Mesendoderm (in vitro differentiated cells): ENCODE measurements at regions not wholly inside any gene's neighbourhood (a gene's known extent, or its start where the extent isn't known, plus 50 kb on each side); places are given as distances from the start of the nearest gene placed in this dataset.

Experiments
- DNase-seq: peaks from one replicate; pipeline ENCODE4 v3.0.0; 2013
- H2AK5ac ChIP-seq: 2 replicates; pipeline ENCODE4 v1.6.1; 2013; ENCODE audit warnings: low read length, inconsistent platforms
- H2BK120ac ChIP-seq: 2 replicates; pipeline ENCODE4 v1.6.1; 2013; ENCODE audit warnings: low read depth, mild to moderate bottlenecking, low read length, moderate library complexity, mixed read lengths
- H2BK15ac ChIP-seq: replicated peaks from 2 replicates; pipeline ENCODE4 v1.6.1; 2013; ENCODE audit warnings: low read depth, mild to moderate bottlenecking, moderate library complexity
- H2BK5ac ChIP-seq: 2 replicates; pipeline ENCODE4 v1.6.1; 2013; ENCODE audit warnings: low read length, inconsistent platforms
- H3K18ac ChIP-seq: 2 replicates; pipeline ENCODE4 v1.6.1; 2013; ENCODE audit warnings: mild to moderate bottlenecking, low read length, mixed read lengths
- H3K23ac ChIP-seq: one replicate; pipeline ENCODE4 v1.6.1; 2013; ENCODE audit warnings: low read length
- H3K27ac ChIP-seq: 2 replicates; pipeline ENCODE4 v1.5.1; 2013; ENCODE audit warnings: low read depth, mild to moderate bottlenecking, inconsistent platforms, low read length, moderate library complexity
- H3K27me3 ChIP-seq: 2 replicates; pipeline ENCODE4 v1.6.1; 2013; ENCODE audit warnings: low read length, control low read depth, mild to moderate bottlenecking, inconsistent platforms; ENCODE audit not compliant: insufficient read depth, poor library complexity
- H3K36me3 ChIP-seq: 2 replicates; pipeline ENCODE4 v1.6.1; 2013; ENCODE audit warnings: low read length, inconsistent platforms; ENCODE audit not compliant: control insufficient read depth, insufficient read depth
- H3K4ac ChIP-seq: one replicate; pipeline ENCODE4 v1.6.1; 2013; ENCODE audit warnings: low read depth, mild to moderate bottlenecking, low read length, moderate library complexity
- H3K4me1 ChIP-seq: 2 replicates; pipeline ENCODE4 v1.6.1; 2013; ENCODE audit warnings: low read depth, low read length, inconsistent platforms; ENCODE audit not compliant: control insufficient read depth
- H3K4me2 ChIP-seq: 2 replicates; pipeline ENCODE4 v1.6.1; 2013; ENCODE audit warnings: low read length
- H3K4me3 ChIP-seq: 2 replicates; pipeline ENCODE4 v1.5.1; 2013; ENCODE audit warnings: mild to moderate bottlenecking, low read length
- H3K56ac ChIP-seq: one replicate; pipeline ENCODE4 v1.6.1; 2013; ENCODE audit warnings: low read length
- H3K79me1 ChIP-seq: 2 replicates; pipeline ENCODE4 v1.6.1; 2013; ENCODE audit warnings: low read length, inconsistent platforms
- H3K79me2 ChIP-seq: 2 replicates; pipeline ENCODE4 v1.6.1; 2013; ENCODE audit warnings: mild to moderate bottlenecking, low read length; ENCODE audit not compliant: control insufficient read depth, insufficient read depth
- H3K9ac ChIP-seq: 2 replicates; pipeline ENCODE4 v1.6.1; 2013; ENCODE audit warnings: low read length, inconsistent platforms
- H4K5ac ChIP-seq: one replicate; pipeline ENCODE4 v1.6.1; 2013; ENCODE audit warnings: low read length
- H4K8ac ChIP-seq: one replicate; pipeline ENCODE4 v1.6.1; 2013; ENCODE audit warnings: low read depth, mild to moderate bottlenecking, control low read depth, low read length, moderate library complexity
- WGBS: extraction: QIAGEN DNeasy Blood & Tissue Kit; methylation state at CpG from one replicate; pipeline ENCODE4 v1.1.7; 2013; ENCODE audit warnings: low lambda C conversion rate, missing lambda C conversion rate; ENCODE audit not compliant: insufficient coverage; ENCODE audit errors: extremely low coverage; 5-methylcytosine and 5-hydroxymethylcytosine counted together

GRCh38 chr22:47605886-47606285, 843.4 kb downstream of the TBC1D22A start:
- H3K9ac ChIP-seq: no peak overlapping the region
- H3K27me3 ChIP-seq: no peaks in the 10 kb centered on the region
- H3K56ac ChIP-seq: no peak overlapping the region
- no peak overlapping the region for H3K23ac ChIP-seq
- no peak overlapping the region for H3K4ac ChIP-seq
- H2BK15ac ChIP-seq: no peak overlapping the region
- WGBS: no CpG with 5 or more reads among the region's 5 CpGs
- H4K8ac ChIP-seq: no peak overlapping the region
- H3K36me3 ChIP-seq: no peaks in the 10 kb centered on the region
- no peak overlapping the region for H2BK5ac ChIP-seq
- H3K18ac ChIP-seq: no peak overlapping the region
- no peak overlapping the region for H2BK120ac ChIP-seq
- H3K79me2 ChIP-seq: no peaks in the 10 kb centered on the region
- H4K5ac ChIP-seq: no peak overlapping the region
- H3K79me1 ChIP-seq: no peaks in the 10 kb centered on the region
- no peak overlapping the region for H2AK5ac ChIP-seq
- DNase-seq: no peak
- no peaks in the 10 kb centered on the region for H3K4me1 ChIP-seq
- H3K27ac ChIP-seq: no peak overlapping the region
- no peak overlapping the region for H3K4me2 ChIP-seq
- H3K4me3 ChIP-seq: no peak overlapping the region

- no peak overlapping the region for H2BK5ac ChIP-seq
- WGBS: no CpG with 5 or more reads among the region's 15 CpGs
- H2AK5ac ChIP-seq: no peak overlapping the region
- DNase-seq: no peak
- H3K4me3 ChIP-seq: no peak overlapping the region
- no peak overlapping the region for H3K4ac ChIP-seq
- H3K79me1 ChIP-seq: no peaks in the 10 kb centered on the region
- no peak overlapping the region for H3K18ac ChIP-seq
- no peak overlapping the region for H3K27ac ChIP-seq
- no peak overlapping the region for H3K4me2 ChIP-seq
- no peak overlapping the region for H3K9ac ChIP-seq
- H2BK120ac ChIP-seq: no peak overlapping the region
- no peaks in the 10 kb centered on the region for H3K79me2 ChIP-seq
- H3K4me1 ChIP-seq: no peaks in the 10 kb centered on the region
- no peaks in the 10 kb centered on the region for H3K36me3 ChIP-seq
- H4K8ac ChIP-seq: no peak overlapping the region
- H3K56ac ChIP-seq: no peak overlapping the region
- H4K5ac ChIP-seq: no peak overlapping the region
- H2BK15ac ChIP-seq: no peak overlapping the region
- no peaks in the 10 kb centered on the region for H3K27me3 ChIP-seq
- H3K23ac ChIP-seq: no peak overlapping the region
These were observed 843.0 kb downstream of the TBC1D22A start for GRCh38 chr22:47605441-47605840.

- DNase-seq: no peak
- Histone ChIP-seq H3K4me3 (no peak overlapping the region), H4K5ac (no peak overlapping the region), H3K79me2 (no peaks in the 10 kb centered on the region), H2AK5ac (no peak overlapping the region), H2BK15ac (no peak overlapping the region), H3K4me2 (no peak overlapping the region), H3K27ac (no peak overlapping the region), H3K23ac (no peak overlapping the region), H3K4me1 (no peaks in the 10 kb centered on the region), H3K79me1 (no peaks in the 10 kb centered on the region), H3K36me3 (no peaks in the 10 kb centered on the region), H4K8ac (no peak overlapping the region), H3K18ac (no peak overlapping the region), H3K9ac (no peak overlapping the region), H3K56ac (no peak overlapping the region), H3K4ac (no peak overlapping the region), H2BK120ac (no peak overlapping the region), H3K27me3 (no peaks in the 10 kb centered on the region), H2BK5ac (no peak overlapping the region)
- WGBS: no CpG with 5 or more reads among the region's 3 CpGs
These were observed 842.1 kb downstream of the TBC1D22A start for GRCh38 chr22:47604563-47604962.

- no peak overlapping the region for H3K27ac ChIP-seq
- H3K79me2 ChIP-seq: no peaks in the 10 kb centered on the region
- no peak overlapping the region for H2BK15ac ChIP-seq
- no peak overlapping the region for H3K9ac ChIP-seq
- H3K4me2 ChIP-seq: no peak overlapping the region
- H3K36me3 ChIP-seq: no peaks in the 10 kb centered on the region
- H3K4me1 ChIP-seq: no peaks in the 10 kb centered on the region
- H3K27me3 ChIP-seq: no peaks in the 10 kb centered on the region
- no peak overlapping the region for H2BK5ac ChIP-seq
- H2AK5ac ChIP-seq: no peak overlapping the region
- H2BK120ac ChIP-seq: no peak overlapping the region
- no peaks in the 10 kb centered on the region for H3K79me1 ChIP-seq
- DNase-seq: no peak
- H3K4ac ChIP-seq: no peak overlapping the region
- no peak overlapping the region for H3K23ac ChIP-seq
- H4K8ac ChIP-seq: no peak overlapping the region
- no peak overlapping the region for H3K18ac ChIP-seq
- H3K56ac ChIP-seq: no peak overlapping the region
- H3K4me3 ChIP-seq: no peak overlapping the region
- H4K5ac ChIP-seq: no peak overlapping the region
- no CpG with 5 or more reads among the region's 3 CpGs for WGBS
These were observed 840.3 kb downstream of the TBC1D22A start for GRCh38 chr22:47602732-47603131.

GRCh38 chr22:47601666-47602065, 839.2 kb downstream of the TBC1D22A start:
- H3K27ac ChIP-seq: no peak overlapping the region
- no peaks in the 10 kb centered on the region for H3K36me3 ChIP-seq
- H3K4me2 ChIP-seq: no peak overlapping the region
- WGBS: no CpG with 5 or more reads among the region's 10 CpGs
- H2BK120ac ChIP-seq: no peak overlapping the region
- no peak overlapping the region for H2BK5ac ChIP-seq
- no peak overlapping the region for H4K8ac ChIP-seq
- H3K27me3 ChIP-seq: no peaks in the 10 kb centered on the region
- H4K5ac ChIP-seq: no peak overlapping the region
- no peak overlapping the region for H3K9ac ChIP-seq
- H3K23ac ChIP-seq: no peak overlapping the region
- no peak overlapping the region for H3K18ac ChIP-seq
- H3K4ac ChIP-seq: no peak overlapping the region
- H3K4me1 ChIP-seq: no peaks in the 10 kb centered on the region
- H3K56ac ChIP-seq: no peak overlapping the region
- DNase-seq: no peak
- no peak overlapping the region for H2AK5ac ChIP-seq
- no peaks in the 10 kb centered on the region for H3K79me1 ChIP-seq
- no peak overlapping the region for H3K4me3 ChIP-seq
- no peak overlapping the region for H2BK15ac ChIP-seq
- no peaks in the 10 kb centered on the region for H3K79me2 ChIP-seq

GRCh38 chr22:47600791-47601625, 838.6 kb downstream of the TBC1D22A start:
- H3K23ac ChIP-seq: no peak overlapping the region
- H3K79me1 ChIP-seq: no peaks in the 10 kb centered on the region
- no CpG with 5 or more reads among the region's 16 CpGs for WGBS
- no peaks in the 10 kb centered on the region for H3K4me1 ChIP-seq
- no peaks in the 10 kb centered on the region for H3K79me2 ChIP-seq
- H3K27ac ChIP-seq: no peak overlapping the region
- no peak overlapping the region for H4K8ac ChIP-seq
- no peak overlapping the region for H3K4me2 ChIP-seq
- no peak overlapping the region for H4K5ac ChIP-seq
- no peaks in the 10 kb centered on the region for H3K36me3 ChIP-seq
- H3K18ac ChIP-seq: no peak overlapping the region
- no peak overlapping the region for H2AK5ac ChIP-seq
- H3K4ac ChIP-seq: no peak overlapping the region
- no peaks in the 10 kb centered on the region for H3K27me3 ChIP-seq
- no peak overlapping the region for H3K9ac ChIP-seq
- no peak for DNase-seq
- no peak overlapping the region for H3K4me3 ChIP-seq
- no peak overlapping the region for H2BK120ac ChIP-seq
- no peak overlapping the region for H3K56ac ChIP-seq
- no peak overlapping the region for H2BK5ac ChIP-seq
- no peak overlapping the region for H2BK15ac ChIP-seq
